Activated CD4-positive, alpha-beta T cell treated with anti-CD3 and anti-CD28 coated beads for 4 hours (primary cell): ENCODE measurements at regions not wholly inside any gene's neighbourhood (a gene's known extent, or its start where the extent isn't known, plus 50 kb on each side); places are given as distances from the start of the nearest gene placed in this dataset.

Source experiments
- DNase-seq, 2 donors: peaks; one replicate each; pipeline ENCODE4 v3.0.0-alpha.2; 2020

DNA sequence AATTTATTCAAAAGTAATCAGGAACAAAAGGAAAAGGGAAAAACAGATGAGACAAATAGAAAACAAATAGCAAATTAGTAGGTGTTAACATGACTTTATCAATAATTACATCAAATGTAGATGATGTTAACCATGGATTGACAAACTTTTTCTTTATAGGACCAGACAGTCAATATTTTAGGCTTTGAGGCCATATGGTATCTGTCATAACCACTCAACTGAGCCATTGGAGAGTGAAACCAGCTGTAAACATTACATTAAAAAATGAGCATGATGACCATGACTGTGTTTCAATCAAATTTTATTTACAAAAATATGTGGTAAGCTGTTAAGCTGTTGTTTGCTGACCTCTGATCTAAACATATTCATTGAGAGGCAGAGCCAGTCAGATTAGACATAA is 118.5 kb upstream of the NWD2 start:
- no peak for DNase-seq

DNA sequence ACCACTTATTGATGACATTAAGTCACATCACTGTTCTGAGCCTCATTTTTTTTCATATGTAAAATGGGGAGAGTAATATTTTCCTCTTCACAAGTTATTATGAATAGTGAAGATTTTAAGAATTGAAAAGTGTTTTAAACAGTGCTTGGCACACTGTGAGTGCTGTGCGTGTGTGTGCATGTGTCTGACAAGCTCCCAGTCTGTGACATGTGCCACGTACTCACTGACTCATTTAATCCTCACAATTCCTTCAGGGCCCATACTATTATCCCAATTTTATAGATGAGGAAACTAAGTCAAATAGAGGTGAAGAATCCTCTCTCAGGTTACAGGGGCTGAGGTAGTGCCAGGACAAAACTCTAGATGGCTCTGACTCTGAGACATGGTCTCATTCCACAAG is 114.1 kb upstream of the NWD2 start:
- no peak for DNase-seq

DNA sequence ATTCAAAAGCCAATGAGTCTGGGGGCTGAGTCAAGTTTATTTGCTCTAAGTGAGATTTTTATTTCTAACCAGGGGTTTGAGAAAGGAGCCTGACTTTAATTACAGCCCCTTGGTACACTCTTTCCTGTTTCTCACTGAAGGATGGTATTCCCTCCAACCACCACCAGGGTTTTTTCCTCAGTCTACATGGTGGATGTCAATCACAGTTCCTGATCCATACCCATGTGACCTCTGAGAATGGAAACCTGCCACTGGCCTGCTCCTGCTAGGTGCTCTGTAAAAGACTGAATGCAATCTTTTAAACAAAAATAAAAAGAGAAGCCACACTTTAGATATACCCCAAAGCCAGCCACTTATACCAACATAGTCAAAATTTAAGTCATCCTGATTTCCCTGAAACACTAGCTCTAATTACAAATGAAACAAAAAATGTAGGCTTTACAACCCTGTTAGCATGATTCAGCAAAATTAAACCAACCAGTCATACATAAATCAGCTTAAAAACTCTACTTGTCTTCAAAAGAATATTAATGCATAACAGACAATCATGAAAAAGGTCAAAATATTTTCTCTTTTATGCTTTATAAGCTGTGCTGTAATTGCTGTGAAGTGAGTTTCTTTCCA is 112.1 kb upstream of the NWD2 start:
- no peak for DNase-seq

DNA sequence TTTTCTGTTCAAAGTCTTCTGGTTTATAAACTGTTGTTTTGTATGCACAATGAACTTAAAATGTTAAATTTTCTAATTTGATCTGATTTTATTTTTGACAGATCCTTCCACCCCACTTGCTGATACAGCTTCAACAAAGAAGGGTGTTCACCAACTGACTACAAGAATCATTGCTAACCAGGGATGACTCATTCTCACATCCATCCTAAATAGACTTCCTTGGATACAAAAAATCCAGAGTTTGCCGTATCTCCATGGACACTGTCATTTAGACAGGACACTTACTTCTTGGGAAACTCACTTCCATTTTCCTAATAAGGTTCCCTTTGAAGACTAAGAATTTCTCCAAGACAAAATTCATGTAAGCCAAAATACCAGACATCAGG is 111.6 kb upstream of the NWD2 start:
- no peak for DNase-seq

DNA sequence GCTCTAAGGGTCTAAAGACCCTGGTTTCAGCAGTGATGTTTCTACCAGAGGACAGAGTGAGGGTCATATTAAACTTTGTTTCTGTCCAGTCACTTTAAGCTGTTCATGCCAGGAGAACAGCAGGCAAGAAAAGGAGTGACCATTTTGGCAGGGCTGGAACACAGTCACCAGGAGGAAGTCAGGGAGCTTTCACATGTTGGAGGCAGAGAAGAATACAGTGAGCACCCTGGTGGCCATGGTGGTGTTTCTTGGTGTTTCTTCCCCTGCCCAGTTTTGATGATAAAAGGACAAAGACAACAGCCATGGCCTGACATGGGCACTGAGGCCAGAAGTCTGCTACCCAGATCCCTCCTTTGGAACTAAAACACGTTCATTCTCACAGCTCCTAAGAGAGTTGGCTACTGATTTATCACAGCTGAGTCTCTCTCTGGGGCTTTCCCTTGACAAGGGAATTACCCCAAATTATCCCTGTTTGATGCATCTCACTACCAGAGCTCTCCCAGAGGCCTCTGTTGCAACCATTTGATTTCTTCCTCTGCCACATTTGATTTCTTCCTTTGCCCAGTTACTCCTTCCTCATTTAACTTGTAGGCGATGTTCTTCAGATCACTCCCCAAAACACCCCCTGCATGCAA is 106.4 kb upstream of the NWD2 start:
- no peak for DNase-seq

DNA sequence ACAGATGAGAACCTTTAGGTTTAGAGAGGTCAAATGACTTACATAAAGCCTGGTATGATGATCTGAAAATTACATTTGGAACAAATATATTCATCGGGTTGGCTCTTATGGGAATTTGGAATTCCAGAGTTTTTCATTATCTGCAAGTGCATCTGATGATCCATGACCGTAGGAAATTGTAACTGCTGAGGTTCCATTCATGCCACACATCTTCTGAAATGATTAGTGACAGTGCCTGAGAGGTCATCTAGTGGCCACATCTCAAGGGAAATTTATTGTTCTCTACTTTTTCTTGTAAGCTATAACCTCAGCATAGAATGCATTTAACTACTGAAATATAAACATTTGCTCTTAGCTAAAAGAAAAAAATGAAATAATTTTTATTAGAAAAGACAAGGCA is 105.8 kb upstream of the NWD2 start:
- DNase-seq = no peak

DNA sequence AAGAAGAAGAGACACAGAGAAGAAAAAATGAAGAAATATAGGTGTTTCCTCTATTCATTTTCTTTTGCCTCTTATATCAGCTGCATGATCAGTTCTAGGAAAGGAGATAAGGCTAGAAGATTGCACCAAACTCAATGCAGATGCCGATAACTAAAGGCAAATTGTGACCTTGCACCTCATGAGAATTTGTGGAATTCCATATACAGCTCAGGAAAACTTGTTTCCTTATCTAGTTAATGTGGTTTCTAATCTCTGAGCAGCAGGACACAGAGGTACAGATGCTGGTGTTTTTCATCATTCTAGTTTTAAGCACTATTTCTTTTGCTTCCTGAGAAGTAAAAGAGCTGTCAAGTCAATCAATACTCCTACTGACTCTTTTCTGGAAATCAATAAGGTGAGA is 104.6 kb upstream of the NWD2 start:
- DNase-seq = no peak

DNA sequence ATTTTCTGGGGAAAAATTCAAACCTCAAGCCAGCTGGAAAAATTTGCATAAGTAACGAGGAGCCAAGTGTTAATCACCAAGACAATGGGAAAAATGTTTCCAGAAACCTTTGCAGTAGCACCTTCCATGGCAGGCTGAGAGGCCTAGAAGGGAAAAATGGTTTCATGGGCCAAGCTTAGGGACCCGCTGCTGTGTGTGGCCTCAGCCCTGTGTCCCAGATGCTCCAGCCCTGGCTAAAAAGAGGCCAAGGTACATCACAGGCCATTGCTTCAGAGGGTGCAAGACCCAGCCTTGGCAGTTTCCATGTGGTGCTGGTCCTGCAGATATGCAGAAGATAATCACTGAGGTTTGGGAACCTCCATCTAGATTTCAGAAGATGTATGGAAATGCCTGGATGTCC is 98.3 kb upstream of the NWD2 start:
- DNase-seq = no peak

DNA sequence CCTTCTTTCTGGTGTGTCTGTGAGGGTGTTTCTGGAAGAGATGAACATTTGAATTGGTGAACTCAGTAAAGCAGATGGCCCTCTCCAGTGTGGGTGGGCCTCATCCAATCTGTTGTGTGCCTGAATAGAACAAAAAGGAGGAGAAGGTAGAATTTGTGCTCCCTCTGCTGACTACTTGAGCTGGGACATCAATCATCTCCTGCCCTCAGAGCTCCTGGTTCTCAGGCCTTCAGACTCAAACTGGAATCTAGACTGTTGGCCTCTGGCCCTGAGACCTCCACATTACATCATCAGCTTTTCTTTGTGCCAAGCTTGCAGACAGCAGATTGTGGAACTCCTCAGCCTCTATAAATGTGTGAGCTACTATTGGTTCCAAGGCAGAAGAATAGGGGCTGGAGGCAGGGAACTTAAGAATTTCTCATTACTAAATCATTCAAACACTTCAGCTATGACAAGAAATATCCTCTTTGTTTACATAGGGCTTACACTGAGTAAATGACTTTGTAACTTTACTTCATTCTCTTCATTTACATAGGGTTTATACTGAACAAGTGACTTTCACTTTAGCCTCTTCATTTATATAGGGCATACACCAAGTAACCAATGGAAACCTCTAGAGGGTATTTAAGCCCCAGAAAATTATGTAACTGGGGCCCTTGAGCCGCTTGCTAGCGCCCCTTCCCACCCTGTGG is 86.9 kb upstream of the NWD2 start:
- no peak for DNase-seq

DNA sequence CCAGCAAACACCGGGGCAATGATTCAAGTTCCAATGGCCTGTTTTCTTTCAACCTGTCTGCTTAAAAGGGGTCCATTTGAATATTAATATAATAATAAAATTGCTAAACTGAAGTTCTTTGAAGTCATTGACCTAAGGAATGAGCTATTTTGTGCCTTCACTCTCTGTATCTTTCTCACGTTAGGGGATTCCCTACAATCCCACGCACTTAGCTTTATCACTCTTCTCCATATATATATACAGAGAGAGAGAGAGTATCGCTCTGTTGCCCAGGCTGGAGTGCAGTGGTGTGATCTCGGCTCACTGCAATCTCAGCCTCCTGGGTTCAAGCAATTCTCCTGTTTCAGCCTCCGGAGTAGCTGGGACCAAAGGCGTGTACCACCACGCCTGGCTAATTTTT is 83.9 kb upstream of the NWD2 start:
- DNase-seq = no peak

DNA sequence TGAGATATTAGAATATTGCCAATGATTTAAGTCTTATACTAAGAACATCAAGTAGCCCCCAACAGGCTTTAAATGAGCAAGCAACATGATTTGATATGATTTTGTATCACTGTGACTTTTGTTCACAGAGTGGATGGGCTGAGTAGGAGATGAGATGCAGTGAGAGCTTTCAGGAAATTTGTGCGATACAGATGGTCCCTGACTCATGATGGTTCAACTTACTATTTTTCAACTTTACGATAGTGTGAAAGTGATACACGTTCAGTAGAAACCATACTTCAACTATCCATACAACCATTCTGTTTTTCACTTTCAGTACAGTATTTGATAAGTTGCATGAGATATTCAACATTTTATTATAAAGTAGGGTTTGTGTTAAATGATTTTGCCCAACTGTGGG is 78.7 kb upstream of the NWD2 start:
- DNase-seq = no peak

DNA sequence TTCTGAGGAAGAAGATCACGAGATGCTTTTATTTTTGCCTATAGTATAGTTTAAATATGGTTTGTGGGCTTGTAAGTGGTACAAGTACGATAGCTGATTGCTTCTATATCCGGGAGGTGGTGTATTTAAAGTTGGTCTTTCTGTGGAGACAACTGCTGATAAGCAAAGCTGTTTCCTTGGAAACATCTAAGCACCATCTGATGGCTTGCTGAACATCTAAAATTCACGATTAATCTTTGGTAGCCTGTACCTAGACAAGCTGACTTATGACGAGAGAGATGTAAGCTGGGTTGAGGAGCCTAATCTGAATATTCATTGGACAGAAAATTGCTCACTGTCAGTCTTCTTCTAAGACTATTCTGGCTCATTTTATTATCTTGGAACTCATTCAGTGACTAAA is 74.6 kb upstream of the NWD2 start:
- no peak for DNase-seq

DNA sequence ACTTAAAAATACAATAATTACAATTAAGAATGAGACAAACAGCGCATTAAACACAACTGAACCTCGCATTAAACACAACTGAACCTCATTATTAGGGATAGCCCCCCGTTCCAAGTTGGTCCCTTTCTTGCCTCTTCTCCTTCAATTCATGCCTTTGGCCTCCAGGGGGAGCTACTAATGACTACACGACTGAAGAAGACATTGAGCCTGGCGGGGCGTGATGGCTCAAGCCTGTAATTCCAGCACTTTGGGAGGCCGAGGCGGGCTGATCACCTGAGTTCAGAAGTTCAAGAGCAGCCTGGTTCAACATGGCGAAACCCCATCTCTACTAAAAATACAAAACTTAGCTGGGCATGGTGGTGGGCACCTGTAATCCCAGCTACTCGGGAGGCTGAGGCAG is 56.4 kb upstream of the NWD2 start:
- DNase-seq = no peak
